SK-N-SH (cell line): ENCODE measurements at regions not wholly inside any gene's neighbourhood (a gene's known extent, or its start where the extent isn't known, plus 50 kb on each side); places are given as distances from the start of the nearest gene placed in this dataset.

Experiments
- JUND ChIP-seq: IDR thresholded peaks from 2 replicates; pipeline ENCODE4 v1.4.0; 2012
- RAD21 ChIP-seq: IDR thresholded peaks from 2 replicates; pipeline ENCODE4 v1.6.1; 2012; ENCODE audit warnings: mild to moderate bottlenecking, low read length
- RCOR1 ChIP-seq: fragments of 150-350 bp; IDR thresholded peaks from 2 replicates; pipeline ENCODE4 v1.6.1; 2017; ENCODE audit warnings: antibody characterized with exemption, low read length
- RFX5 ChIP-seq: IDR thresholded peaks from 2 replicates; pipeline ENCODE4 v1.6.1; 2012; ENCODE audit warnings: mild to moderate bottlenecking, improper control_type of control experiment, low read length
- SIN3A ChIP-seq: IDR thresholded peaks from 2 replicates; pipeline ENCODE4 v1.6.1; 2012; ENCODE audit warnings: low read depth, mild to moderate bottlenecking, low read length, moderate library complexity, borderline replicate concordance
- TAF1 ChIP-seq: IDR thresholded peaks from 2 replicates; pipeline ENCODE4 v1.6.1; 2012; ENCODE audit warnings: low read depth, mild to moderate bottlenecking, low read length, moderate library complexity, borderline replicate concordance
- TCF12 ChIP-seq: IDR thresholded peaks from 2 replicates; pipeline ENCODE4 v1.4.0; 2012

GRCh38 chr16:79972053-79972704 lies 371.6 kb upstream of the MAF start:
- no peak for TF ChIP-seq RCOR1
- no peak for TF ChIP-seq TAF1
- TF ChIP-seq RAD21: no peak
- no peak for TF ChIP-seq JUND
- no peak for TF ChIP-seq RFX5
- no peak for TF ChIP-seq SIN3A
- no peak for TF ChIP-seq TCF12
